ENCODE measurements at regions not wholly inside any gene's neighbourhood (a gene's known extent, or its start where the extent isn't known, plus 50 kb on each side); places are given as distances from the start of the nearest gene placed in this dataset.

GRCh38 chr16:65657071-65657494, 535.2 kb upstream of the CDH11 start:
- H3K4me3 ChIP-seq: no peak overlapping the region
- no peaks in the 10 kb centered on the region for H3K9me3 ChIP-seq
- DNase-seq (ENCODE audit: extremely low spot score in 2 of 2): no peak
- H3K27me3 ChIP-seq: no peaks in the 10 kb centered on the region
- H3K27ac ChIP-seq: no peak overlapping the region
- no peaks in the 10 kb centered on the region for H3K36me3 ChIP-seq
- intact Hi-C loops (cut with DNase I): no loop called here
- peaks cover 12% of the 10 kb centered on the region for H3K4me1 ChIP-seq
- TF ChIP-seq POLR2A (IDR thresholded peaks at IDR 0.05) (no peak), POLR2AphosphoS5 (IDR thresholded peaks at IDR 0.05; ENCODE audit: insufficient read depth in 1 of 2, low read depth in 1 of 2) (no peak), CTCF (IDR thresholded peaks at IDR 0.05) (no peak)

- Histone ChIP-seq H3K4me3 (no peak overlapping the region), H3K27me3 (no peaks in the 10 kb centered on the region), H3K4me1 (peaks cover 12% of the 10 kb centered on the region), H3K36me3 (no peaks in the 10 kb centered on the region), H3K27ac (no peak overlapping the region), H3K9me3 (no peaks in the 10 kb centered on the region)
- no peak for TF ChIP-seq CTCF (IDR thresholded peaks at IDR 0.05)
- no peak for TF ChIP-seq POLR2A (IDR thresholded peaks at IDR 0.05)
- no peak for TF ChIP-seq POLR2AphosphoS5 (IDR thresholded peaks at IDR 0.05; ENCODE audit: insufficient read depth in 1 of 2, low read depth in 1 of 2)
- no peak for DNase-seq (ENCODE audit: extremely low spot score in 2 of 2)
- intact Hi-C loops (cut with DNase I): no loop called here
Measured at GRCh38 chr16:65655802-65656201, 533.9 kb upstream of the CDH11 start.

- no peak for TF ChIP-seq CTCF (IDR thresholded peaks at IDR 0.05)
- no peak for TF ChIP-seq POLR2A (IDR thresholded peaks at IDR 0.05)
- no peak for TF ChIP-seq POLR2AphosphoS5 (IDR thresholded peaks at IDR 0.05; ENCODE audit: insufficient read depth in 1 of 2, low read depth in 1 of 2)
- no peaks in the 10 kb centered on the region for H3K27me3 ChIP-seq
- H3K27ac ChIP-seq: no peak overlapping the region
- H3K4me1 ChIP-seq: no peaks in the 10 kb centered on the region
- no peak for DNase-seq (ENCODE audit: extremely low spot score in 2 of 2)
- no peak overlapping the region for H3K4me3 ChIP-seq
- H3K36me3 ChIP-seq: no peaks in the 10 kb centered on the region
- no peaks in the 10 kb centered on the region for H3K9me3 ChIP-seq
- intact Hi-C loops (cut with DNase I): no loop called here
Measured at GRCh38 chr16:65648101-65648500, 526.2 kb upstream of the CDH11 start.

GRCh38 chr16:65644821-65645220, 523.0 kb upstream of the CDH11 start:
- no peaks in the 10 kb centered on the region for H3K4me1 ChIP-seq
- intact Hi-C loops (cut with DNase I): no loop called here
- H3K36me3 ChIP-seq: no peaks in the 10 kb centered on the region
- H3K27ac ChIP-seq: no peak overlapping the region
- no peaks in the 10 kb centered on the region for H3K27me3 ChIP-seq
- no peak for DNase-seq (ENCODE audit: extremely low spot score in 2 of 2)
- H3K9me3 ChIP-seq: no peaks in the 10 kb centered on the region
- H3K4me3 ChIP-seq: no peak overlapping the region
- TF ChIP-seq CTCF (IDR thresholded peaks at IDR 0.05): no peak
- TF ChIP-seq POLR2A (IDR thresholded peaks at IDR 0.05): no peak
- no peak for TF ChIP-seq POLR2AphosphoS5 (IDR thresholded peaks at IDR 0.05; ENCODE audit: insufficient read depth in 1 of 2, low read depth in 1 of 2)

- no peak overlapping the region for H3K4me3 ChIP-seq
- DNase-seq (ENCODE audit: extremely low spot score in 2 of 2): no peak
- H3K27ac ChIP-seq: no peak overlapping the region
- intact Hi-C loops (cut with DNase I): no loop called here
- H3K9me3 ChIP-seq: no peaks in the 10 kb centered on the region
- no peak for TF ChIP-seq POLR2A (IDR thresholded peaks at IDR 0.05)
- TF ChIP-seq CTCF (IDR thresholded peaks at IDR 0.05): no peak
- TF ChIP-seq POLR2AphosphoS5 (IDR thresholded peaks at IDR 0.05; ENCODE audit: insufficient read depth in 1 of 2, low read depth in 1 of 2): no peak
- no peaks in the 10 kb centered on the region for H3K4me1 ChIP-seq
- no peaks in the 10 kb centered on the region for H3K36me3 ChIP-seq
- no peaks in the 10 kb centered on the region for H3K27me3 ChIP-seq
Measured at GRCh38 chr16:65641762-65642289, 520.0 kb upstream of the CDH11 start.
